ENCODE measurements at regions not wholly inside any gene's neighbourhood (a gene's known extent, or its start where the extent isn't known, plus 50 kb on each side); places are given as distances from the start of the nearest gene placed in this dataset.

DNA sequence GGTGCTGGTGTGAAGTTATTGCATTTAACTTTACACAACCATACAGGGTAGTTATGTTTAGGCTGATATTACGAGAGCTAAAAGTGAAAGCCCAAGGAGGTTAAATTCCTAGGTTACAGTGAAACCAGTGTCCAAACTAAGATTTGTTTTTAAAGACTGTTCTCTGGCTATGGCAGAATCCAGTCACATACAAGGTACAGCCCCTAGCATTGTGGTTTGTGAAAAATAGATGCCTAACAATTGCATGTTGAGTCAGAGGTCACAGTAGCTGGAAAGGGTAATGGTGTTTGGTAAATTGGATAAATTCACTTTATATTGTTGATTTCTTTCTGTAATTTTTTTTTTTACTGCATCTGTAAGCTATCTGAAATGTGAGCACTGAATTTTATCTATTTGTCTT is 614.6 kb upstream of the TBL1XR1 start:
- H3K27ac ChIP-seq: no peak overlapping the region

DNA sequence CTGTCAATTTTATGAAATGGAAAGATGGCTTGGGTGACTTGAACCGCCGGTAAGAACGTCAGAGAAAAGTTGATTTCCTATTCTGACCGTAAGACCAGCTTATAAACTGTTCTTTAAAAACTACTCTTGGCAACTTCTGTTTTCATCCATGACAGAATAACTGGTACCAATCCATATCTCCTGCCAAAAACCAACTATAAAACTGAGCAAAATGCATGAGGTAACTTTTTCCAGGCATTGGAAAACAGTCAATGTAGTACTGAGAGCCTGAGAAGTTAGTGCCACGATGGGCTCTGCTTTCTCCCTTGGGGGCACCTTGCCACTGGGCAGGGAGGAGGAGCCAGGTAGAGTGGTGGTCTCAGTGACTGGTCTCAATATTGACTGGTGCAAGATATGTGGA is 615.2 kb upstream of the TBL1XR1 start:
- H3K9me3 ChIP-seq: no peaks in the 10 kb centered on the region
- peaks cover 4% of the 10 kb centered on the region for H3K4me1 ChIP-seq (ENCODE audit: insufficient read depth)
- no peak for TF ChIP-seq POLR2A (IDR thresholded peaks at IDR 0.05)
- TF ChIP-seq, protein P1, sequence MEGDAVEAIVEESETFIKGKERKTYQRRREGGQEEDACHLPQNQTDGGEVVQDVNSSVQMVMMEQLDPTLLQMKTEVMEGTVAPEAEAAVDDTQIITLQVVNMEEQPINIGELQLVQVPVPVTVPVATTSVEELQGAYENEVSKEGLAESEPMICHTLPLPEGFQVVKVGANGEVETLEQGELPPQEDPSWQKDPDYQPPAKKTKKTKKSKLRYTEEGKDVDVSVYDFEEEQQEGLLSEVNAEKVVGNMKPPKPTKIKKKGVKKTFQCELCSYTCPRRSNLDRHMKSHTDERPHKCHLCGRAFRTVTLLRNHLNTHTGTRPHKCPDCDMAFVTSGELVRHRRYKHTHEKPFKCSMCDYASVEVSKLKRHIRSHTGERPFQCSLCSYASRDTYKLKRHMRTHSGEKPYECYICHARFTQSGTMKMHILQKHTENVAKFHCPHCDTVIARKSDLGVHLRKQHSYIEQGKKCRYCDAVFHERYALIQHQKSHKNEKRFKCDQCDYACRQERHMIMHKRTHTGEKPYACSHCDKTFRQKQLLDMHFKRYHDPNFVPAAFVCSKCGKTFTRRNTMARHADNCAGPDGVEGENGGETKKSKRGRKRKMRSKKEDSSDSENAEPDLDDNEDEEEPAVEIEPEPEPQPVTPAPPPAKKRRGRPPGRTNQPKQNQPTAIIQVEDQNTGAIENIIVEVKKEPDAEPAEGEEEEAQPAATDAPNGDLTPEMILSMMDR (IDR thresholded peaks at IDR 0.05): no peak
- no peak for TF ChIP-seq EP300 (IDR thresholded peaks at IDR 0.05)
- H3K36me3 ChIP-seq: no peaks in the 10 kb centered on the region
- WGBS, 3 donors: 87 to 96% (median 93%) methylated on average over 5 of the region's 5 CpGs
- no peak for DNase-seq
- no peak overlapping the region for H3K4me3 ChIP-seq
- H3K27me3 ChIP-seq: no peaks in the 10 kb centered on the region
- H3K27ac ChIP-seq: no peak overlapping the region
- intact Hi-C loops (cut with DNase I): no loop called here

More for the DNA sequence above, 614.6 kb upstream of the TBL1XR1 start:
- Histone ChIP-seq H3K36me3 (no peaks in the 10 kb centered on the region), H3K4me3 (no peak overlapping the region), H3K4me1 (ENCODE audit: insufficient read depth) (peaks cover 3% of the 10 kb centered on the region), H3K27me3 (no peaks in the 10 kb centered on the region), H3K9me3 (no peaks in the 10 kb centered on the region)
- DNase-seq: no peak
- TF ChIP-seq, protein P1 (IDR thresholded peaks at IDR 0.05): no peak
- no peak for TF ChIP-seq EP300 (IDR thresholded peaks at IDR 0.05)
- TF ChIP-seq POLR2A (IDR thresholded peaks at IDR 0.05): no peak
- whole genome bisulfite sequencing, 3 donors: 95 to 100% (median 96%) methylated on average over 1 of the region's 1 CpG
- intact Hi-C loops (cut with DNase I): no loop called here

DNA sequence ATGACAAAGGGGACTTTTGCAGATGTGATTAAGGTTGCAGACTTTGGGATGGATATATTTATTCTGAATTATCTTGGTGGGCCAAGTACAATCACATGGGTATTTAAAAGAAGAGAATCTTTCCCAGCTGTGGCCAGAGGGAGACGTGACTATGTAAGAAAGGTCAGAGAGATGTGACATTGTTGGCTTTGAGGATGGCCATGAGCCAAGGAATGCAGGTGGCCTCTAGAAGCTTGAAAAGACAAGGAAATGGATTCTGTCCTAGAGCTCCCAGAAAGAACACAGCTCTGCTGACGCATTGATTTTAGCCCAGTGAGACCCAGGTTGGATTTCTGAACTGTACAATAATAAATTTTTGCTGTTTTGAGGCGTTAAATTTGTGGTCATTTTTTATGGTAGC is 616.0 kb upstream of the TBL1XR1 start:
- 68 to 75% (median 73%) methylated on average over 3 of the region's 3 CpGs for WGBS, 3 donors
- no peaks in the 10 kb centered on the region for H3K27me3 ChIP-seq
- H3K9me3 ChIP-seq: no peaks in the 10 kb centered on the region
- H3K36me3 ChIP-seq: no peaks in the 10 kb centered on the region
- H3K27ac ChIP-seq: no peak overlapping the region
- H3K4me1 ChIP-seq (ENCODE audit: insufficient read depth): peaks cover 4% of the 10 kb centered on the region
- no peak overlapping the region for H3K4me3 ChIP-seq
- DNase-seq: no peak
- intact Hi-C loops (cut with DNase I): no loop called here
- no peak for TF ChIP-seq POLR2A (IDR thresholded peaks at IDR 0.05)
- TF ChIP-seq, protein P1 (IDR thresholded peaks at IDR 0.05): no peak
- TF ChIP-seq EP300 (IDR thresholded peaks at IDR 0.05): no peak

DNA sequence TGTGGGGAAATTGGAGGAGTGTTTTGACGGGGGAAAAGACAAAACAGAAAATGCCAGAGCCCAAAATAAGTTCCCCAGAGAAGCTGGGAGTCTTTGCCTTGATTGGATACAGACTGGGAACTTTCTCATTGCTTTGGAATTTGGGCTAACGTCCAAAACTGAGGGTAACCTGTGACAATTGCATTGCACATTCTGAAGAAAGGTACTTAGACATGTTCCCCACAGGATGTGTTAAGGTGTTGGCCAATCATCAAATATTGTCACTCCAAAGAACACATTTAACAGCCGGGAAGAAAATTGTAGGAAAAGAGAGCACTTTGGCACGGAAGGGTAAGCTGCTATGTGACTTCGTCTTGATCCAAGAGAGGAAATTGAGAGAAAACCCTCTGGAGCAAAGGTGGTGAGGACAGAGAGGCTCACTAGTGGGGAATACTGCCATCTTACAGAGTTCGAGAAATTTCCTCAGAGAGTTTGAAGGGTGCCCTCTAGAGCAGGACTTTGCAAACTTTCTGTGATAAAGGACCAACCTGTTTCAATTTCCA is 619.5 kb upstream of the TBL1XR1 start:
- H3K4me1 ChIP-seq (ENCODE audit: insufficient read depth): peaks cover 4% of the 10 kb centered on the region
- DNase-seq: no peak
- H3K9me3 ChIP-seq: no peaks in the 10 kb centered on the region
- WGBS, 3 donors: 14 to 40% (median 16%) methylated on average over 6 of the region's 6 CpGs
- no peaks in the 10 kb centered on the region for H3K36me3 ChIP-seq
- intact Hi-C loops (cut with DNase I): no loop called here
- no peak overlapping the region for H3K27ac ChIP-seq
- H3K27me3 ChIP-seq: no peaks in the 10 kb centered on the region
- no peak overlapping the region for H3K4me3 ChIP-seq
- TF ChIP-seq EP300 (IDR thresholded peaks at IDR 0.05) (no peak), POLR2A (IDR thresholded peaks at IDR 0.05) (no peak)
- TF ChIP-seq, protein P1 (IDR thresholded peaks at IDR 0.05): no peak

Measured in ovary (tissue), 7 donors.